Keratinocyte (primary cell): ENCODE measurements at regions not wholly inside any gene's neighbourhood (a gene's known extent, or its start where the extent isn't known, plus 50 kb on each side); places are given as distances from the start of the nearest gene placed in this dataset.

Experiments used
- DNase-seq: peaks from one replicate; pipeline ENCODE4 v3.0.0-alpha.2; 2011; ENCODE audit warnings: low read depth, missing footprints, low spot score
- FAIRE-seq: peaks from 2 replicates; lab custom pipeline; 2011; peaks lifted over from hg19 to GRCh38; lab: Jason Lieb, UNC
- H2AFZ ChIP-seq: 2 replicates; pipeline ENCODE4 v1.6.0; 2012; ENCODE audit warnings: low read length, control low read depth, inconsistent platforms; ENCODE audit not compliant: control insufficient read depth
- H3K27ac ChIP-seq: 2 replicates; pipeline ENCODE4 v1.5.1; 2011; ENCODE audit warnings: low read length; ENCODE audit not compliant: control insufficient read depth, insufficient read depth
- H3K27me3 ChIP-seq: 3 replicates; pipeline ENCODE4 v1.6.0; 2011; ENCODE audit warnings: low read length; ENCODE audit not compliant: control insufficient read depth, insufficient read depth; ENCODE audit errors: extremely low read depth
- H3K36me3 ChIP-seq, 2 experiments: 2 replicates in 1 of 2; 3 replicates in 1 of 2; pipeline ENCODE4 v1.5.1; 2011; ENCODE audit warnings: low read length in 2 of 2, mild to moderate bottlenecking in 1 of 2; ENCODE audit not compliant: control insufficient read depth in 2 of 2, insufficient read depth in 2 of 2; ENCODE audit errors: extremely low read depth in 1 of 2
- H3K4me1 ChIP-seq: 3 replicates; pipeline ENCODE4 v1.5.1; 2011; ENCODE audit warnings: low read length; ENCODE audit not compliant: control insufficient read depth, insufficient read depth; ENCODE audit errors: extremely low read depth
- H3K4me2 ChIP-seq: 3 replicates; pipeline ENCODE4 v1.6.0; 2011; ENCODE audit warnings: low read depth, low read length; ENCODE audit not compliant: control insufficient read depth, insufficient read depth; ENCODE audit errors: extremely low read depth
- H3K4me3 ChIP-seq, 3 experiments: fragments of 200-600 bp in 1 of 3; sonication (generic) in 1 of 3; 2 replicates in 2 of 3; 3 replicates in 1 of 3; pipeline ENCODE4 v1.5.1; 2011 to 2016; ENCODE audit warnings: low read length in 3 of 3, mild to moderate bottlenecking in 3 of 3, control low read depth in 2 of 3, inconsistent platforms in 1 of 3, low read depth in 1 of 3, mixed read lengths in 1 of 3, mixed run types in 1 of 3, moderate library complexity in 1 of 3; ENCODE audit not compliant: control insufficient read depth in 2 of 3, insufficient read depth in 2 of 3; ENCODE audit errors: extremely low read depth in 1 of 3
- H3K79me2 ChIP-seq: 2 replicates; pipeline ENCODE4 v1.6.0; 2012; ENCODE audit warnings: low read length; ENCODE audit not compliant: control insufficient read depth, insufficient read depth
- H3K9ac ChIP-seq: 3 replicates; pipeline ENCODE4 v1.6.0; 2011; ENCODE audit warnings: low read length; ENCODE audit not compliant: control insufficient read depth, insufficient read depth; ENCODE audit errors: extremely low read depth
- H3K9me1 ChIP-seq: 3 replicates; pipeline ENCODE4 v1.6.0; 2011; ENCODE audit warnings: low read length; ENCODE audit not compliant: control insufficient read depth, insufficient read depth; ENCODE audit errors: extremely low read depth
- H3K9me3 ChIP-seq: 2 replicates; pipeline ENCODE4 v1.5.1; 2012; ENCODE audit warnings: low read depth, low read length; ENCODE audit not compliant: control insufficient read depth
- H4K20me1 ChIP-seq: 3 replicates; pipeline ENCODE4 v1.6.0; 2011; ENCODE audit warnings: low read length; ENCODE audit not compliant: control insufficient read depth, insufficient read depth; ENCODE audit errors: extremely low read depth
- CTCF ChIP-seq, 3 experiments: IDR thresholded peaks in 1 of 3; conservative IDR thresholded peaks in 1 of 3; optimal IDR thresholded peaks in 1 of 3; 2 replicates in 2 of 3; 3 replicates in 1 of 3; pipeline versions ENCODE3 to v1.5.1; 2011; ENCODE audit warnings: low read length in 3 of 3, mild to moderate bottlenecking in 3 of 3, moderate library complexity in 2 of 3, control low read depth in 1 of 3, inconsistent platforms in 1 of 3; ENCODE audit not compliant: insufficient read depth in 2 of 3; ENCODE audit errors: extremely low read depth in 1 of 3
- EZH2 ChIP-seq: IDR thresholded peaks from one replicate; pipeline ENCODE4 v1.6.1; 2012; ENCODE audit warnings: inconsistent platforms, mild to moderate bottlenecking, low read length, moderate library complexity
- dilution Hi-C: fragments of 300-500 bp; cut with MboI; formaldehyde crosslinking; loops from one replicate; pipeline ENCODE4 v1.7.0; 2020; ENCODE audit warnings: low sequenced_read_pairs; ENCODE audit not compliant: extremely low pct_ligation_motif_present

DNA sequence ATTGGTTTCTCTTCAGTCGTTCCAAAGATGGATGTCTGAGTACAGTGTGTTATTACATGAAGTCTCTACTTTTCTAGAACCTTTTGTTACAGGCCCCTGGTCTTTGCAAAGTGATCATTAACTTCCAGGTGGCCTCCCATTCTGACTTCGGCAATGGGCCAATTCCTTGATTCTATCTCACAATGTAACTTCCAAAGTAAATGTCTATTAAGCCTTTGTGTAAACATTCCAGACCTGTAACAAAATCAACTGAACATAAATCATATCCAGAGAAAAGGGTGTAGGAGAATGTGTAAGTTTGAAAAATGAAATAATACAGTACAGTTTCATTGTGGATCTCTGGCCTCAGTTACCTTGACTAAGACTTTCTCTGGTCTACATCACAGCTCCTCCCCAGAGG is 187.8 kb upstream of the JAG1 start:
- H3K4me2 ChIP-seq = peak overlapping the region; percentile 30
- no peak overlapping the region for H3K4me3 ChIP-seq
- no peaks in the 10 kb centered on the region for H3K9me1 ChIP-seq
- H3K36me3 ChIP-seq = no peaks in the 10 kb centered on the region
- no peak for DNase-seq
- no peaks in the 10 kb centered on the region for H4K20me1 ChIP-seq
- H3K27me3 ChIP-seq = no peaks in the 10 kb centered on the region
- no peaks in the 10 kb centered on the region for H3K9me3 ChIP-seq
- no peak for TF ChIP-seq CTCF (optimal IDR thresholded peaks at IDR 0.05 in 1 of 3, IDR thresholded peaks at IDR 0.05 in 1 of 3, conservative IDR thresholded peaks at IDR 0.05 in 1 of 3; ENCODE audit: extremely low read depth in 1 of 3, insufficient read depth in 2 of 3, low read length in 3 of 3)
- TF ChIP-seq EZH2 = no peak
- peak overlapping the region; percentile 45 for H3K27ac ChIP-seq
- peak; percentile 52 for FAIRE-seq
- no peak overlapping the region for H3K9ac ChIP-seq
- H3K4me1 ChIP-seq = peaks cover 30% of the 10 kb centered on the region
- peak overlapping the region; percentile 4 for H2AFZ ChIP-seq
- no peaks in the 10 kb centered on the region for H3K79me2 ChIP-seq
- dilution Hi-C loops = no loop called here

DNA sequence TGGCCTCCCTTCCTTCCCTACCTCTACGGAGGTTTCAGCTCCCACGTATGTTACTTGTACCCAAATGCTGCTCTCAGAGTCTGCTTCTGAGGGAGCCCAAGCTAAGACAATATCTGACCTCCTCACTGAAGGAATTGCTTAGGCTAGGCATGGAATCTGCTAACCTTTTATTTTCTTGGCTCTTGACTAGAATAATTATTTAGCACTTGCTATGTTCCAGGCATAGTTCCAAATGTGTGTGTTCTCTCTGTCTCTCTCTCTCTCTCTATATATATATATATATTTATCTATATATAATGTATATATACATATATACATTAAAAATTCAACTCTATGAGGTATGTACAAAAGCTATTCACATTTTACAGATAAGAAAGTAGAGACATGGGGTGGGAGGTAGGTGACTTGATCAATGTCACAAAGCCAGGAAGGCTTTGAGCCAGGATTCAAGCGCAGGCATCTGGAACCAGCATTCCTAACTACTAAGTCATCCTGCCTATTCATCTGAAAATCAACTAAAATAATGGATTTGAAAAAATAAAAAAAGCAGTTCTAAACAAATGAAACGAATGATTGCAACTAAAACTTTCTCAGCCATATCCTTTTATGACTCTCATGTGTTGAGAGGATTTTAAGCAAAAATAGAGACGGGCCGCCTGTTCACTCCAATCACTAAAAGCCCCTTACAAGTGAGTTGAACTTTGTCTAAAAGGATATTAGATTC is 189.7 kb upstream of the JAG1 start:
- peak overlapping the region; percentile 80 for H2AFZ ChIP-seq
- peak overlapping the region in 2 of 3 experiments; percentile 13 to 27 for H3K4me3 ChIP-seq
- no peaks in the 10 kb centered on the region for H3K27me3 ChIP-seq
- peak overlapping the region; percentile 80 for H3K4me2 ChIP-seq
- no peaks in the 10 kb centered on the region for H3K79me2 ChIP-seq
- H3K9me1 ChIP-seq = no peaks in the 10 kb centered on the region
- H3K9ac ChIP-seq = peak overlapping the region; percentile 44
- FAIRE-seq (peak; percentile 73), DNase-seq (no peak)
- H3K36me3 ChIP-seq = no peaks in the 10 kb centered on the region
- peaks cover 30% of the 10 kb centered on the region for H3K4me1 ChIP-seq
- no peaks in the 10 kb centered on the region for H3K9me3 ChIP-seq
- TF ChIP-seq CTCF (optimal IDR thresholded peaks at IDR 0.05 in 1 of 3, IDR thresholded peaks at IDR 0.05 in 1 of 3, conservative IDR thresholded peaks at IDR 0.05 in 1 of 3; ENCODE audit: extremely low read depth in 1 of 3, insufficient read depth in 2 of 3, low read length in 3 of 3) (no peak), EZH2 (no peak)
- dilution Hi-C loops = no loop called here
- H4K20me1 ChIP-seq = no peaks in the 10 kb centered on the region
- H3K27ac ChIP-seq = peak overlapping the region; percentile 80
